WTC11 (cell line): ENCODE measurements at regions not wholly inside any gene's neighbourhood (a gene's known extent, or its start where the extent isn't known, plus 50 kb on each side); places are given as distances from the start of the nearest gene placed in this dataset.

Experiments
- ATF1 ChIP-seq: sonication (generic); formaldehyde crosslinking; IDR thresholded peaks from 2 replicates; pipeline ENCODE4 v1.8.1; 2023; ENCODE audit warnings: mild to moderate bottlenecking, moderate library complexity, missing genetic modification reagents
- ETV6 ChIP-seq: sonication (generic); formaldehyde crosslinking; IDR thresholded peaks from 2 replicates; pipeline ENCODE4 v1.8.1; 2022; ENCODE audit warnings: mild to moderate bottlenecking, missing genetic modification reagents
- FOXJ3 ChIP-seq: sonication (generic); formaldehyde crosslinking; IDR thresholded peaks from 2 replicates; pipeline ENCODE4 v1.9.0; 2021; ENCODE audit warnings: missing genetic modification reagents, mild to moderate bottlenecking, borderline replicate concordance
- JUN ChIP-seq: sonication (generic); formaldehyde crosslinking; IDR thresholded peaks from 2 replicates; pipeline ENCODE4 v1.8.0; 2023; ENCODE audit warnings: mild to moderate bottlenecking, missing genetic modification reagents
- NR1H2 ChIP-seq: sonication (generic); formaldehyde crosslinking; IDR thresholded peaks from 2 replicates; pipeline ENCODE4 v1.9.0; 2021; ENCODE audit warnings: mild to moderate bottlenecking, moderate library complexity, missing genetic modification reagents
- NR3C1 ChIP-seq: sonication (generic); formaldehyde crosslinking; conservative IDR thresholded peaks from 2 replicates; pipeline ENCODE4 v1.8.1; 2023; ENCODE audit warnings: low read depth, mild to moderate bottlenecking, missing genetic modification reagents
- ZNF232 ChIP-seq: sonication (generic); formaldehyde crosslinking; IDR thresholded peaks from 2 replicates; pipeline ENCODE4 v1.8.0; 2022; ENCODE audit warnings: mild to moderate bottlenecking, missing genetic modification reagents
- ZNF423 ChIP-seq: fragments of 250-450 bp; sonication (Bioruptor Pico); IDR thresholded peaks from 2 replicates; pipeline ENCODE4 v2.1.2; 2022; ENCODE audit warnings: mild to moderate bottlenecking, moderate library complexity
- TF ChIP-seq, protein P1 (sequence below): fragments of 200-600 bp; IDR thresholded peaks from 2 replicates; pipeline ENCODE4 v1.8.0; 2022; ENCODE audit warnings: antibody characterized with exemption
- TF ChIP-seq, protein P2 (sequence below): fragments of 250-450 bp; sonication (Bioruptor Pico); conservative IDR thresholded peaks from 2 replicates; pipeline ENCODE4 v1.9.0; 2021; ENCODE audit warnings: mild to moderate bottlenecking
- TF ChIP-seq, protein P3 (sequence below): sonication (generic); formaldehyde crosslinking; IDR thresholded peaks from 2 replicates; pipeline ENCODE4 v1.8.0; 2022; ENCODE audit warnings: mild to moderate bottlenecking, missing genetic modification reagents
- TF ChIP-seq, protein P4 (sequence below): sonication (generic); formaldehyde crosslinking; IDR thresholded peaks from 2 replicates; pipeline ENCODE4 v1.8.0; 2022; ENCODE audit warnings: mild to moderate bottlenecking, missing genetic modification reagents
- TF ChIP-seq, protein P5 (sequence below): sonication (generic); formaldehyde crosslinking; IDR thresholded peaks from 2 replicates; pipeline ENCODE4 v1.8.1; 2022; ENCODE audit warnings: missing genetic modification reagents, borderline replicate concordance

DNA sequence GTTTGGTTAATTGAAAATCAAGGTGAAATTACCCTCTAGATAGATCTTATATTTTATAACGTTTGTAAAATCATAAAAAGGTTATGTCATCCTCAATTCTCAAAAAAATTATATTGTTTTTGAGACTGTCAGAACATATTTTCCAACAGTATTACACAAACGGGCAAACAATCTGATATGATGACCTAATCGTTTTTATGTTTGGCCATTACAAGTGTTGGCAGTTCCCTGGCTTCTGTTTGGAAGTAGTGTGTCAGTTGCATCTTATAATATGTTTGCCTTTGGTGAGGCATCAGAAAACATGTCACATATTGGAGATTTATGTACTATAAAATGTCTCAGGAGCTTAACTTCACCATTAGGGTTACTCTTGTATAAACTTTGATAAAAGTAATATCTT is 308.1 kb upstream of the EPHA7 start:
- no peak for TF ChIP-seq FOXJ3 (CRISPR knock-in tag)
- TF ChIP-seq, protein P1, sequence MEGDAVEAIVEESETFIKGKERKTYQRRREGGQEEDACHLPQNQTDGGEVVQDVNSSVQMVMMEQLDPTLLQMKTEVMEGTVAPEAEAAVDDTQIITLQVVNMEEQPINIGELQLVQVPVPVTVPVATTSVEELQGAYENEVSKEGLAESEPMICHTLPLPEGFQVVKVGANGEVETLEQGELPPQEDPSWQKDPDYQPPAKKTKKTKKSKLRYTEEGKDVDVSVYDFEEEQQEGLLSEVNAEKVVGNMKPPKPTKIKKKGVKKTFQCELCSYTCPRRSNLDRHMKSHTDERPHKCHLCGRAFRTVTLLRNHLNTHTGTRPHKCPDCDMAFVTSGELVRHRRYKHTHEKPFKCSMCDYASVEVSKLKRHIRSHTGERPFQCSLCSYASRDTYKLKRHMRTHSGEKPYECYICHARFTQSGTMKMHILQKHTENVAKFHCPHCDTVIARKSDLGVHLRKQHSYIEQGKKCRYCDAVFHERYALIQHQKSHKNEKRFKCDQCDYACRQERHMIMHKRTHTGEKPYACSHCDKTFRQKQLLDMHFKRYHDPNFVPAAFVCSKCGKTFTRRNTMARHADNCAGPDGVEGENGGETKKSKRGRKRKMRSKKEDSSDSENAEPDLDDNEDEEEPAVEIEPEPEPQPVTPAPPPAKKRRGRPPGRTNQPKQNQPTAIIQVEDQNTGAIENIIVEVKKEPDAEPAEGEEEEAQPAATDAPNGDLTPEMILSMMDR: no peak
- TF ChIP-seq, protein P2, sequence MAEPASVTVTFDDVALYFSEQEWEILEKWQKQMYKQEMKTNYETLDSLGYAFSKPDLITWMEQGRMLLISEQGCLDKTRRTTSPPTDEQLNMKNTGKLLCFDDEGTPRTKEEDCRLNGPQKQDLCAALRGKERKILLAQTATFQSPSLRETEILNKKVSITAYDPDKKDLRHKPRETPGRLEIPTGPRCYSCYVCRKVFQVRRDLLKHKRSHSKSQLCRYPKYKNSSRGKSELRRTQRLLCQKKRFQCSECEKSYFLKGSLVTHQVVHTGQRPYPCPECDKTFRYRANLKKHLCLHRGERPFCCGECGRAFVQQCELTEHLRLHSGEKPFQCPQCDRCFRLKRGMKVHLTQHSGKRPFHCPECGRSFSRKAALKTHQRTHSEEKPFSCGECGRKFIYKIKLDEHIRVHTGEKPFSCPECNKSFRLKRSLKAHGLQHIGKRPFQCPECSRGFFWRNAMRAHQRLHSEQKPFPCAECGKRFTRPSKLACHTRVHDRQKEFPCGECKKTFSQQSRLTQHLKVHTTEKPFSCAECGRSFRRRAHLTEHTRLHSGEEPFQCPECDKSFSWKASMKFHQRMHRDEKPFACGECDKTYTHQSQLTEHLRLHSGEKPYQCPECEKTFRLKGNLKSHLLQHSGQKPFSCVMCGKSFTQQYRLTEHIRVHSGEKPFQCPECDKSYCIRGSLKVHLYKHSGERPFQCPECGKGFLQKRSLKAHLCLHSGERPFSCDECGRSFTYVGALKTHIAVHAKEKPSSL (CRISPR knock-in tag): no peak
- no peak for TF ChIP-seq NR3C1 (CRISPR knock-in tag)
- no peak for TF ChIP-seq JUN (CRISPR knock-in tag)
- TF ChIP-seq ZNF423 (CRISPR knock-in tag): no peak
- no peak for TF ChIP-seq ATF1 (CRISPR knock-in tag)
- no peak for TF ChIP-seq ZNF232 (CRISPR knock-in tag)
- TF ChIP-seq, protein P3, sequence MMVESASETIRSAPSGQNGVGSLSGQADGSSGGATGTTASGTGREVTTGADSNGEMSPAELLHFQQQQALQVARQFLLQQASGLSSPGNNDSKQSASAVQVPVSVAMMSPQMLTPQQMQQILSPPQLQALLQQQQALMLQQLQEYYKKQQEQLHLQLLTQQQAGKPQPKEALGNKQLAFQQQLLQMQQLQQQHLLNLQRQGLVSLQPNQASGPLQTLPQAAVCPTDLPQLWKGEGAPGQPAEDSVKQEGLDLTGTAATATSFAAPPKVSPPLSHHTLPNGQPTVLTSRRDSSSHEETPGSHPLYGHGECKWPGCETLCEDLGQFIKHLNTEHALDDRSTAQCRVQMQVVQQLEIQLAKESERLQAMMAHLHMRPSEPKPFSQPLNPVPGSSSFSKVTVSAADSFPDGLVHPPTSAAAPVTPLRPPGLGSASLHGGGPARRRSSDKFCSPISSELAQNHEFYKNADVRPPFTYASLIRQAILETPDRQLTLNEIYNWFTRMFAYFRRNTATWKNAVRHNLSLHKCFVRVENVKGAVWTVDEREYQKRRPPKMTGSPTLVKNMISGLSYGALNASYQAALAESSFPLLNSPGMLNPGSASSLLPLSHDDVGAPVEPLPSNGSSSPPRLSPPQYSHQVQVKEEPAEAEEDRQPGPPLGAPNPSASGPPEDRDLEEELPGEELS (CRISPR knock-in tag): no peak
- TF ChIP-seq, protein P4, sequence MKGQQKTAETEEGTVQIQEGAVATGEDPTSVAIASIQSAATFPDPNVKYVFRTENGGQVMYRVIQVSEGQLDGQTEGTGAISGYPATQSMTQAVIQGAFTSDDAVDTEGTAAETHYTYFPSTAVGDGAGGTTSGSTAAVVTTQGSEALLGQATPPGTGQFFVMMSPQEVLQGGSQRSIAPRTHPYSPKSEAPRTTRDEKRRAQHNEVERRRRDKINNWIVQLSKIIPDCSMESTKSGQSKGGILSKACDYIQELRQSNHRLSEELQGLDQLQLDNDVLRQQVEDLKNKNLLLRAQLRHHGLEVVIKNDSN (CRISPR knock-in tag): no peak
- TF ChIP-seq ETV6 (CRISPR knock-in tag): no peak
- TF ChIP-seq NR1H2: no peak
- TF ChIP-seq, protein P5, sequence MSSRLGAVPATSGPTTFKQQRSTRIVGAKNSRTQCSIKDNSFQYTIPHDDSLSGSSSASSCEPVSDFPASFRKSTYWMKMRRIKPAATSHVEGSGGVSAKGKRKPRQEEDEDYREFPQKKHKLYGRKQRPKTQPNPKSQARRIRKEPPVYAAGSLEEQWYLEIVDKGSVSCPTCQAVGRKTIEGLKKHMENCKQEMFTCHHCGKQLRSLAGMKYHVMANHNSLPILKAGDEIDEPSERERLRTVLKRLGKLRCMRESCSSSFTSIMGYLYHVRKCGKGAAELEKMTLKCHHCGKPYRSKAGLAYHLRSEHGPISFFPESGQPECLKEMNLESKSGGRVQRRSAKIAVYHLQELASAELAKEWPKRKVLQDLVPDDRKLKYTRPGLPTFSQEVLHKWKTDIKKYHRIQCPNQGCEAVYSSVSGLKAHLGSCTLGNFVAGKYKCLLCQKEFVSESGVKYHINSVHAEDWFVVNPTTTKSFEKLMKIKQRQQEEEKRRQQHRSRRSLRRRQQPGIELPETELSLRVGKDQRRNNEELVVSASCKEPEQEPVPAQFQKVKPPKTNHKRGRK (CRISPR knock-in tag): no peak
